Right atrium auricular region (tissue), 2 donors: ENCODE measurements at regions not wholly inside any gene's neighbourhood (a gene's known extent, or its start where the extent isn't known, plus 50 kb on each side); places are given as distances from the start of the nearest gene placed in this dataset.

ENCODE experiments used
- DNase-seq: peaks from one replicate; pipeline ENCODE4 v3.0.0-alpha.2; 2019; ENCODE audit warnings: low spot score
- H3K27ac ChIP-seq, 2 donors: fragments of 200-600 bp; sonication (generic); 1 replicate in 1 of 2; 2 replicates in 1 of 2; pipeline ENCODE4 v1.5.1; 2016 to 2019
- H3K27me3 ChIP-seq, 2 donors: fragments of 200-600 bp; sonication (generic); one replicate each; pipeline versions ENCODE4 v1.5.1 to v1.6.0; 2017 to 2019
- H3K36me3 ChIP-seq: fragments of 200-600 bp; sonication (generic); one replicate; pipeline ENCODE4 v1.5.1; 2016
- H3K4me1 ChIP-seq, 2 donors: fragments of 200-600 bp; sonication (generic); one replicate each; pipeline versions ENCODE4 v1.5.1 to v1.6.0; 2017 to 2019
- H3K4me3 ChIP-seq, 2 donors: fragments of 200-600 bp; sonication (generic); 1 replicate in 1 of 2; 2 replicates in 1 of 2; pipeline ENCODE4 v1.5.1; 2017 to 2019; ENCODE audit warnings: mild to moderate bottlenecking in 1 of 2, moderate library complexity in 1 of 2
- H3K9me3 ChIP-seq, 2 donors: fragments of 200-600 bp; sonication (generic); one replicate each; pipeline ENCODE4 v1.5.1; 2019
- CTCF ChIP-seq, 2 donors: fragments of 200-600 bp; sonication (generic); IDR thresholded peaks; one replicate each; pipeline ENCODE4 v1.5.1; 2019; ENCODE audit warnings: antibody characterized with exemption in 2 of 2

DNA sequence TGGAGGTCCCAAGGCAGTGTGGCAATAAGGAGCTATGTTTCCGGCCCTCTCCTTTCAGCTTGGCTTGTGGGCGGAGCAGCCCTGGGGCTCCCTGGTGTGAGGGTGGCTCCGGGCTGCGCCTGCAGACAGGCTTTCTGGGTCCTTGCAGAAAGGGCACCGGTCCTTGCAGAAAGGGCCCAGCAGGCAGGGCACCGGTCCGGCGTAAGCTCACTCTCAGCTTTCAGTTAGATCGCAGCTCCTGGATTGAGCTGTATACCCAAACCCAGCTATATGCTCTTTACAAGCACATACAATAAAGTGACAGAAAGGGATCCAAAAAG is 293.8 kb upstream of the SHH start:
- Histone ChIP-seq H3K27ac (no peak overlapping the region), H3K9me3 (no peaks in the 10 kb centered on the region), H3K36me3 (no peaks in the 10 kb centered on the region), H3K27me3 (no peaks in the 10 kb centered on the region), H3K4me1 (no peaks in the 10 kb centered on the region), H3K4me3 (no peak overlapping the region)
- no peak for TF ChIP-seq CTCF (IDR thresholded peaks at IDR 0.05)
- DNase-seq = no peak

DNA sequence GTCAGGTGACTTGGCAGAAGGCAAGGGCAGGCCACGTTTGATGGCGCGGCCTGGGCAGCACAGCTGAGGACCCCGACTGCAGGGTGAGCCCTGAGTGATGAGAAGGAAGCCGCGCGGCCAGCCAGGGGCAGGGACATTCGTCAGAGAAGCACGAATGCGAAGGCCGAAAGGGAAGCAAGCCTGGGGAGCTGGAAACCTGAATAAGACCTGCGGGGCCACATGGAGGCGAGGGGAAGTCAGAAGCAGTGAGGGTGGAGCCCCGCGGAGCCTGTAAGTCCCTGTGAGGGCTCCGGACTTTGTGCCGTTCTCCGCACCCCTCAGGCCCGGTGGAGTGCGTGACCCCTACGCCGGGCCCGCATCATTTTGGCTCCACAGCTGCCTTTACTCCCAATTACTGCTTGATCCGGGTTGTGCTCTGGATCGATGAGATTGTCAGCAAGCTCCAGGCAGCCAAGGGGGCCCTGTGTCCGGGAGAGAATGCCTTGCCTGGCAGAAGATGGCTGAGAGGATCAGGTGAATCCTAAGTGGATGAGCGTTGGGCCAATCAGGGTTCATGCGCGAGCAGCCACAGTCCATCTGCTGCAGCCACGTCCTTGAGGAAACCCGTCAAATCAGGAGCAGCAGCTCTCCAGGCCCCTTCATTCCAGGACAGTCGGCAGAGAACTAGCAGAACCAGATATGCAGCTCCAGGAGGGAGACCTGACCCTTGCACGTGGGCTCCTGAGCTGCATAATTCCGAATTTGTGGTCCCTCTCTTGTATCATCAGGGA is 293.3 kb upstream of the SHH start:
- no peak overlapping the region for H3K4me3 ChIP-seq
- no peaks in the 10 kb centered on the region for H3K9me3 ChIP-seq
- H3K4me1 ChIP-seq = no peaks in the 10 kb centered on the region
- DNase-seq = no peak
- H3K36me3 ChIP-seq = no peaks in the 10 kb centered on the region
- H3K27ac ChIP-seq = no peak overlapping the region
- no peaks in the 10 kb centered on the region for H3K27me3 ChIP-seq
- no peak for TF ChIP-seq CTCF (IDR thresholded peaks at IDR 0.05)

GRCh38 chr7:156104501-156105336 is 292.5 kb upstream of the SHH start:
- no peak for TF ChIP-seq CTCF (IDR thresholded peaks at IDR 0.05)
- Histone ChIP-seq H3K9me3 (no peaks in the 10 kb centered on the region), H3K27me3 (no peaks in the 10 kb centered on the region), H3K27ac (no peak overlapping the region), H3K4me1 (no peaks in the 10 kb centered on the region), H3K4me3 (no peak overlapping the region), H3K36me3 (no peaks in the 10 kb centered on the region)
- no peak for DNase-seq

DNA sequence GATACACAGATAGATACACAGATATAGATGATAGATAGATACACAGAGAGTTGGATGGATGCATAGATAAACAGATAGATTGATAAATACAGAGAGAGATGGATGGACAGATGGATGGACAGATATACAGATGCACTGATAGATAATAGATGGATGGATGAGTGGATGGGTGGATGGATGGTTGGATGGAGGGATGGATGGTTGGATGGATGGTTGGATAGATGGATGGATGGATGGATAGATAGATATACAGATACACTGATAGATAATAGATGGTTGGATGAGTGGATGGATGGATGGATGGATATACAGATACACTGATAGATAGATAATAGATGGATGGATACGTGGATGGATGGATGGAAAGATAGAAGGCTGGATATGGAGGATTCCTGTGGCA is 290.0 kb upstream of the SHH start:
- no peak for DNase-seq
- no peaks in the 10 kb centered on the region for H3K27me3 ChIP-seq
- H3K36me3 ChIP-seq = no peaks in the 10 kb centered on the region
- no peak for TF ChIP-seq CTCF (IDR thresholded peaks at IDR 0.05)
- H3K27ac ChIP-seq = no peak overlapping the region
- no peaks in the 10 kb centered on the region for H3K4me1 ChIP-seq
- no peak overlapping the region for H3K4me3 ChIP-seq
- H3K9me3 ChIP-seq = no peaks in the 10 kb centered on the region

GRCh38 chr7:156101355-156101754 is 289.1 kb upstream of the SHH start:
- Histone ChIP-seq H3K27ac (no peak overlapping the region), H3K27me3 (no peaks in the 10 kb centered on the region), H3K9me3 (no peaks in the 10 kb centered on the region), H3K4me3 (no peak overlapping the region), H3K36me3 (no peaks in the 10 kb centered on the region), H3K4me1 (no peaks in the 10 kb centered on the region)
- no peak for DNase-seq
- TF ChIP-seq CTCF (IDR thresholded peaks at IDR 0.05) = no peak
